Stimulated activated naive CD8-positive, alpha-beta T cell treated with anti-CD3 and anti-CD28 coated beads, Interleukin-15, Interleukin-2, amounts not matched to agents 100 ng/mL and 50 ng/mL, for 24 hours (primary cell): ENCODE measurements at regions not wholly inside any gene's neighbourhood (a gene's known extent, or its start where the extent isn't known, plus 50 kb on each side); places are given as distances from the start of the nearest gene placed in this dataset.
"Not testable (repeated sequence)": the region's sequence is repeated elsewhere in the genome, so short reads cannot be mapped to it uniquely, and the experiment has no call there.

Experiments used
- H3K27ac Mint-ChIP-seq: one replicate; pipeline ENCODE4 v1.8.0; 2021; ENCODE audit warnings: mild to moderate bottlenecking, mixed read lengths
- H3K27me3 Mint-ChIP-seq: one replicate; pipeline ENCODE4 v1.8.0; 2021; ENCODE audit warnings: mixed read lengths
- H3K36me3 Mint-ChIP-seq: one replicate; pipeline ENCODE4 v1.8.0; 2021; ENCODE audit warnings: low read depth, mixed read lengths
- H3K4me1 Mint-ChIP-seq: one replicate; pipeline ENCODE4 v1.8.0; 2021; ENCODE audit warnings: low read depth, mixed read lengths
- H3K4me3 Mint-ChIP-seq: one replicate; pipeline ENCODE4 v1.8.0; 2021; ENCODE audit warnings: mild to moderate bottlenecking, mixed read lengths
- H3K9me3 Mint-ChIP-seq: one replicate; pipeline ENCODE4 v1.8.0; 2021; ENCODE audit warnings: mixed read lengths

- peaks cover 44% of the 10 kb centered on the region for H3K9me3 Mint-ChIP-seq
- no peaks in the 10 kb centered on the region for H3K36me3 Mint-ChIP-seq
- no peak overlapping the region for H3K27ac Mint-ChIP-seq
- H3K4me3 Mint-ChIP-seq = no peak overlapping the region
- H3K27me3 Mint-ChIP-seq = no peaks in the 10 kb centered on the region
- H3K4me1 Mint-ChIP-seq = no peaks in the 10 kb centered on the region
Measured at GRCh38 chr22:11066458-11067285, 4461.3 kb upstream of the OR11H1 start.

GRCh38 chr22:11067286-11067871 lies 4460.6 kb upstream of the OR11H1 start:
- H3K4me1 Mint-ChIP-seq, H3K4me3 Mint-ChIP-seq, H3K27ac Mint-ChIP-seq, H3K36me3 Mint-ChIP-seq, H3K27me3 Mint-ChIP-seq: not testable (repeated sequence)
- H3K9me3 Mint-ChIP-seq = peaks cover 44% of the 10 kb centered on the region

- H3K36me3 Mint-ChIP-seq, H3K27me3 Mint-ChIP-seq, H3K4me3 Mint-ChIP-seq, H3K27ac Mint-ChIP-seq, H3K4me1 Mint-ChIP-seq: not testable (repeated sequence)
- H3K9me3 Mint-ChIP-seq = peaks cover 43% of the 10 kb centered on the region
Measured at GRCh38 chr22:11067937-11068336, 4460.1 kb upstream of the OR11H1 start.

GRCh38 chr22:11068406-11068805 lies 4459.6 kb upstream of the OR11H1 start:
- H3K27ac Mint-ChIP-seq, H3K27me3 Mint-ChIP-seq: not testable (repeated sequence)
- peaks cover 38% of the 10 kb centered on the region for H3K9me3 Mint-ChIP-seq

More at GRCh38 chr22:11068406-11068805, 4459.6 kb upstream of the OR11H1 start:
- not testable (repeated sequence) for H3K4me3 Mint-ChIP-seq, H3K4me1 Mint-ChIP-seq, H3K36me3 Mint-ChIP-seq
